ENCODE measurements at regions not wholly inside any gene's neighbourhood (a gene's known extent, or its start where the extent isn't known, plus 50 kb on each side); places are given as distances from the start of the nearest gene placed in this dataset.

DNA sequence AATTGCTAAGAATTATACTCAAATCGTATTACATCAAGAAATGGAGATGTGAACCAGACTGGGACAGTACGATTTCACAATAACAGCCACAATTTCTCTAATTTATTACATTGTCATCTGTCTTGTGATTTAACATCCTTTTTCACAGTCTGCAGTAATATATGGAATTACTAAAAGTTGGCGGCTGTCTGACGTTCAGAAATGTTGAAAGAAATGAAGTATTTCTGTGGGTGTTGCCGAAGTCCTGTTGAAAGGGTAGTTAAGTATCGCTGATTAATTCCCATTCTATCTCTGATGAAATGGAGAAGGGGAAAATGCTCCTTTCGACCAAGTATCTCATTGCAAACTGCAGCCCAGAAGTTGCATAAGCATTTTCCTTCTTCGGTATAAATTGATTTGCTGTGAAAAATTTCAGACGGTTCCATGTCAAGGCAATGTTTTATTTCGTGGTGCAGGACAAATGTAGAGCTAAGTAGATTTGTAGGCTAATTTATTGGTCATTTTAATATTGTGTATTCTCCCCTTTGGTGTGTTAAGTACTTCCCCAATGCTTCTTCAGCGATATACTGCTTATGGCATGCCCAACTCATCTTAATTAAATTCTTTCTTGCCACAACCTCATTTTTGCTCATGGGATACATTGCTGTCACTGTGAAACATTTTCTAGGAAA, 775.2 kb upstream of the RBFOX1 start:
- no peak overlapping the region for H3K4me3 ChIP-seq (ENCODE audit: control insufficient read depth in 2 of 3, extremely low read depth in 1 of 3, insufficient read depth in 2 of 3, low read depth in 1 of 3, low read length in 3 of 3)
- peaks cover 6% of the 10 kb centered on the region for H3K9me3 ChIP-seq (ENCODE audit: control insufficient read depth, low read depth, low read length)
- H3K36me3 ChIP-seq (ENCODE audit: control insufficient read depth in 2 of 2, extremely low read depth in 1 of 2, insufficient read depth in 2 of 2, low read length in 2 of 2) = no peaks in the 10 kb centered on the region
- no peak overlapping the region for H3K9ac ChIP-seq (ENCODE audit: control insufficient read depth, extremely low read depth, insufficient read depth, low read length)
- no peak for TF ChIP-seq EZH2 (IDR thresholded peaks at IDR 0.05; ENCODE audit: low read length)
- TF ChIP-seq, protein P1, sequence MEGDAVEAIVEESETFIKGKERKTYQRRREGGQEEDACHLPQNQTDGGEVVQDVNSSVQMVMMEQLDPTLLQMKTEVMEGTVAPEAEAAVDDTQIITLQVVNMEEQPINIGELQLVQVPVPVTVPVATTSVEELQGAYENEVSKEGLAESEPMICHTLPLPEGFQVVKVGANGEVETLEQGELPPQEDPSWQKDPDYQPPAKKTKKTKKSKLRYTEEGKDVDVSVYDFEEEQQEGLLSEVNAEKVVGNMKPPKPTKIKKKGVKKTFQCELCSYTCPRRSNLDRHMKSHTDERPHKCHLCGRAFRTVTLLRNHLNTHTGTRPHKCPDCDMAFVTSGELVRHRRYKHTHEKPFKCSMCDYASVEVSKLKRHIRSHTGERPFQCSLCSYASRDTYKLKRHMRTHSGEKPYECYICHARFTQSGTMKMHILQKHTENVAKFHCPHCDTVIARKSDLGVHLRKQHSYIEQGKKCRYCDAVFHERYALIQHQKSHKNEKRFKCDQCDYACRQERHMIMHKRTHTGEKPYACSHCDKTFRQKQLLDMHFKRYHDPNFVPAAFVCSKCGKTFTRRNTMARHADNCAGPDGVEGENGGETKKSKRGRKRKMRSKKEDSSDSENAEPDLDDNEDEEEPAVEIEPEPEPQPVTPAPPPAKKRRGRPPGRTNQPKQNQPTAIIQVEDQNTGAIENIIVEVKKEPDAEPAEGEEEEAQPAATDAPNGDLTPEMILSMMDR (optimal IDR thresholded peaks at IDR 0.05 in 1 of 3, IDR thresholded peaks at IDR 0.05 in 1 of 3, conservative IDR thresholded peaks at IDR 0.05 in 1 of 3; ENCODE audit: extremely low read depth in 1 of 3, insufficient read depth in 2 of 3, low read length in 3 of 3) = no peak
- no peak overlapping the region for H3K4me2 ChIP-seq (ENCODE audit: control insufficient read depth, extremely low read depth, insufficient read depth, low read depth, low read length)
- no peaks in the 10 kb centered on the region for H4K20me1 ChIP-seq (ENCODE audit: control insufficient read depth, extremely low read depth, insufficient read depth, low read length)
- H3K27me3 ChIP-seq (ENCODE audit: control insufficient read depth, extremely low read depth, insufficient read depth, low read length) = no peaks in the 10 kb centered on the region
- H2AFZ ChIP-seq (ENCODE audit: control insufficient read depth, low read length) = no peak overlapping the region
- no peaks in the 10 kb centered on the region for H3K4me1 ChIP-seq (ENCODE audit: control insufficient read depth, extremely low read depth, insufficient read depth, low read length)
- no peak for DNase-seq (ENCODE audit: low read depth, low spot score)
- no peaks in the 10 kb centered on the region for H3K79me2 ChIP-seq (ENCODE audit: control insufficient read depth, insufficient read depth, low read length)
- H3K27ac ChIP-seq (ENCODE audit: control insufficient read depth, insufficient read depth, low read length) = no peak overlapping the region
- dilution Hi-C loops (cut with MboI; ENCODE audit: extremely low pct_ligation_motif_present, low sequenced_read_pairs) = no loop called here
- FAIRE-seq = no peak
- no peaks in the 10 kb centered on the region for H3K9me1 ChIP-seq (ENCODE audit: control insufficient read depth, extremely low read depth, insufficient read depth, low read length)

DNA sequence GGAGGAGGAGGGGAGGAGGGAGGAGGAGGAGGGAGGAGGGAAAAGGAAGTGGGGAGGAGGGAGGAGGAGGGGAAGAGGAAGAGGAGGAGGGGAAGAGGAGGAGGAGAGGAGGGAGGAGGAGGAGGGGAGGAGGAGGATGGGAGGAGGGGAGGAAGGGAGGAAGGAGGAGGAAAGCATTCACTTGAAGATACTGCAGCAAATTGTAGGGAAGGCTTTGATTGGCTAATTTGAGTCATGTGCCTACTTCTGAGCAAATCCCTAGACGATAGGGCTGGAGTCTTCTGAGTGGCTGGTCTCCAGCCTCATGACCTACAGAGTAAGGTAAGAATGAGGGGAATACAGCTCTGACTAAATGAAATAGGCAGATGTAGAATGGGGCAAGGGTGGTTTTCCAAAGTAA, 783.2 kb upstream of the RBFOX1 start:
- Histone ChIP-seq H3K4me1 (ENCODE audit: control insufficient read depth, extremely low read depth, insufficient read depth, low read length) (no peaks in the 10 kb centered on the region), H3K36me3 (ENCODE audit: control insufficient read depth in 2 of 2, extremely low read depth in 1 of 2, insufficient read depth in 2 of 2, low read length in 2 of 2) (no peaks in the 10 kb centered on the region), H4K20me1 (ENCODE audit: control insufficient read depth, extremely low read depth, insufficient read depth, low read length) (no peaks in the 10 kb centered on the region), H3K9me1 (ENCODE audit: control insufficient read depth, extremely low read depth, insufficient read depth, low read length) (no peaks in the 10 kb centered on the region), H3K9ac (ENCODE audit: control insufficient read depth, extremely low read depth, insufficient read depth, low read length) (no peak overlapping the region), H3K27me3 (ENCODE audit: control insufficient read depth, extremely low read depth, insufficient read depth, low read length) (no peaks in the 10 kb centered on the region), H2AFZ (ENCODE audit: control insufficient read depth, low read length) (no peak overlapping the region), H3K4me2 (ENCODE audit: control insufficient read depth, extremely low read depth, insufficient read depth, low read depth, low read length) (no peak overlapping the region), H3K79me2 (ENCODE audit: control insufficient read depth, insufficient read depth, low read length) (no peaks in the 10 kb centered on the region), H3K27ac (ENCODE audit: control insufficient read depth, insufficient read depth, low read length) (no peak overlapping the region), H3K9me3 (ENCODE audit: control insufficient read depth, low read depth, low read length) (peaks cover 6% of the 10 kb centered on the region), H3K4me3 (ENCODE audit: control insufficient read depth in 2 of 3, extremely low read depth in 1 of 3, insufficient read depth in 2 of 3, low read depth in 1 of 3, low read length in 3 of 3) (no peak overlapping the region)
- FAIRE-seq (no peak), DNase-seq (ENCODE audit: low read depth, low spot score) (no peak)
- dilution Hi-C loops (cut with MboI; ENCODE audit: extremely low pct_ligation_motif_present, low sequenced_read_pairs) = no loop called here
- TF ChIP-seq, protein P1 (optimal IDR thresholded peaks at IDR 0.05 in 1 of 3, IDR thresholded peaks at IDR 0.05 in 1 of 3, conservative IDR thresholded peaks at IDR 0.05 in 1 of 3; ENCODE audit: extremely low read depth in 1 of 3, insufficient read depth in 2 of 3, low read length in 3 of 3) = no peak
- no peak for TF ChIP-seq EZH2 (IDR thresholded peaks at IDR 0.05; ENCODE audit: low read length)

Measured in keratinocyte (primary cell).